K562 (cell line): ENCODE measurements at regions not wholly inside any gene's neighbourhood (a gene's known extent, or its start where the extent isn't known, plus 50 kb on each side); places are given as distances from the start of the nearest gene placed in this dataset.

Source experiments
- E2F3 ChIP-seq: fragments of 250-450 bp; sonication (Bioruptor Pico); IDR thresholded peaks from 2 replicates; pipeline ENCODE4 v1.4.0; 2020; ENCODE audit warnings: mild to moderate bottlenecking
- FIP1L1 ChIP-seq: fragments of 200-400 bp; formaldehyde crosslinking; IDR thresholded peaks from 2 replicates; pipeline ENCODE4 v1.6.1; 2018; ENCODE audit warnings: mild to moderate bottlenecking, low read depth, low read length; ENCODE audit not compliant: poor library complexity, severe bottlenecking
- HDAC6 ChIP-seq: IDR thresholded peaks from 2 replicates; pipeline ENCODE4 v1.6.1; 2012; ENCODE audit warnings: low read depth, mild to moderate bottlenecking, control low read depth, inconsistent platforms, low read length, moderate library complexity
- KDM1A ChIP-seq, 2 experiments: fragments of 450-650 bp; IDR thresholded peaks; 2 replicates each; pipeline ENCODE4 v1.6.1; 2016; ENCODE audit warnings: mild to moderate bottlenecking in 2 of 2
- MAFG ChIP-seq: fragments of 450-650 bp; conservative IDR thresholded peaks from 2 replicates; pipeline ENCODE4 v1.6.1; 2016; ENCODE audit warnings: missing genetic modification characterization, missing compliant biosample characterization
- POU5F1 ChIP-seq: fragments of 150-350 bp; IDR thresholded peaks from 2 replicates; pipeline ENCODE4 v1.6.1; 2014; ENCODE audit warnings: borderline replicate concordance, low read length, low read depth, mild to moderate bottlenecking; ENCODE audit not compliant: partially characterized antibody
- RB1 ChIP-seq: fragments of 450-650 bp; IDR thresholded peaks from 2 replicates; pipeline ENCODE4 v1.6.1; 2017; ENCODE audit warnings: low read depth, mild to moderate bottlenecking
- RBFOX2 ChIP-seq: fragments of 200-400 bp; formaldehyde crosslinking; IDR thresholded peaks from 2 replicates; pipeline ENCODE4 v1.6.1; 2017; ENCODE audit warnings: low read depth, mild to moderate bottlenecking, low read length, moderate library complexity
- STAT5A ChIP-seq: IDR thresholded peaks from 2 replicates; pipeline ENCODE4 v1.6.1; 2012; ENCODE audit warnings: low read length, inconsistent platforms, borderline replicate concordance
- TAF1 ChIP-seq: IDR thresholded peaks from 2 replicates; pipeline ENCODE4 v1.6.1; 2011; ENCODE audit warnings: mild to moderate bottlenecking, low read length, moderate library complexity; ENCODE audit not compliant: insufficient read depth, control insufficient read depth, severe bottlenecking; ENCODE audit errors: extremely low read depth
- ZNF311 ChIP-seq: fragments of 250-450 bp; sonication (Bioruptor Pico); IDR thresholded peaks from 2 replicates; pipeline ENCODE4 v1.4.0; 2020; ENCODE audit warnings: mild to moderate bottlenecking, moderate library complexity
- ZNF354B ChIP-seq: fragments of 250-450 bp; sonication (Bioruptor Pico); IDR thresholded peaks from 2 replicates; pipeline ENCODE4 v1.4.0; 2020
- TF ChIP-seq, protein P1 (sequence below): sonication (generic); formaldehyde crosslinking; IDR thresholded peaks from 2 replicates; pipeline ENCODE4 v1.8.0; 2022; ENCODE audit warnings: missing genetic modification reagents, mild to moderate bottlenecking, borderline replicate concordance
- TF ChIP-seq, protein P2 (sequence below): fragments of 150-350 bp; conservative IDR thresholded peaks from 2 replicates; pipeline ENCODE4 v1.6.1; 2014; ENCODE audit warnings: low read length
- TF ChIP-seq, protein P3 (sequence below): sonication (generic); formaldehyde crosslinking; IDR thresholded peaks from 2 replicates; pipeline ENCODE4 v1.8.0; 2023; ENCODE audit warnings: mild to moderate bottlenecking, missing genetic modification reagents
- TF ChIP-seq, protein P4 (sequence below): fragments of 450-650 bp; IDR thresholded peaks from 2 replicates; pipeline ENCODE4 v1.6.1; 2018; ENCODE audit warnings: mild to moderate bottlenecking, low read depth; ENCODE audit not compliant: partially characterized antibody
- TF ChIP-seq, protein P5 (sequence below): fragments of 250-450 bp; sonication (Bioruptor Pico); IDR thresholded peaks from 2 replicates; pipeline ENCODE4 v1.4.0; 2020

DNA sequence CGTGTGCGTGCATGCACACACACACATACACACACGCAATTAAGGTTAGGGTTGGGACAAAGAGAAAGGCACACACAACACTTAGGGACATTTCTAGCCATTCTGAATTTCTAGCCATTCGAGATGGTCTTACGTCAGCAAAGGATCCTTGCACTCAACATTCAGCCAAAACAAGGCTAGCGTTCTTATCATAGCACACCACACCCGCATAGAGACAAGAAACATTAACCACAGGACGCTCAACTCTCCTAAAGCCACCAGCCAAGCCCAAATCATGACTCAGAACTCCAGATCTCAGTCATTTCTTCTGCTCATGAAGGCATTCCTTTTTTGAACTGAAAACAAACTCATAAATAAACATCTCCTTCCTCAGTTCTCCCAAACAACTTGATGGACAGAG, 106.8 kb downstream of the LMO4 start (continued):
- TF ChIP-seq, protein P1, sequence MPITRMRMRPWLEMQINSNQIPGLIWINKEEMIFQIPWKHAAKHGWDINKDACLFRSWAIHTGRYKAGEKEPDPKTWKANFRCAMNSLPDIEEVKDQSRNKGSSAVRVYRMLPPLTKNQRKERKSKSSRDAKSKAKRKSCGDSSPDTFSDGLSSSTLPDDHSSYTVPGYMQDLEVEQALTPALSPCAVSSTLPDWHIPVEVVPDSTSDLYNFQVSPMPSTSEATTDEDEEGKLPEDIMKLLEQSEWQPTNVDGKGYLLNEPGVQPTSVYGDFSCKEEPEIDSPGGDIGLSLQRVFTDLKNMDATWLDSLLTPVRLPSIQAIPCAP (CRISPR knock-in tag) = no peak
- TF ChIP-seq, protein P2, sequence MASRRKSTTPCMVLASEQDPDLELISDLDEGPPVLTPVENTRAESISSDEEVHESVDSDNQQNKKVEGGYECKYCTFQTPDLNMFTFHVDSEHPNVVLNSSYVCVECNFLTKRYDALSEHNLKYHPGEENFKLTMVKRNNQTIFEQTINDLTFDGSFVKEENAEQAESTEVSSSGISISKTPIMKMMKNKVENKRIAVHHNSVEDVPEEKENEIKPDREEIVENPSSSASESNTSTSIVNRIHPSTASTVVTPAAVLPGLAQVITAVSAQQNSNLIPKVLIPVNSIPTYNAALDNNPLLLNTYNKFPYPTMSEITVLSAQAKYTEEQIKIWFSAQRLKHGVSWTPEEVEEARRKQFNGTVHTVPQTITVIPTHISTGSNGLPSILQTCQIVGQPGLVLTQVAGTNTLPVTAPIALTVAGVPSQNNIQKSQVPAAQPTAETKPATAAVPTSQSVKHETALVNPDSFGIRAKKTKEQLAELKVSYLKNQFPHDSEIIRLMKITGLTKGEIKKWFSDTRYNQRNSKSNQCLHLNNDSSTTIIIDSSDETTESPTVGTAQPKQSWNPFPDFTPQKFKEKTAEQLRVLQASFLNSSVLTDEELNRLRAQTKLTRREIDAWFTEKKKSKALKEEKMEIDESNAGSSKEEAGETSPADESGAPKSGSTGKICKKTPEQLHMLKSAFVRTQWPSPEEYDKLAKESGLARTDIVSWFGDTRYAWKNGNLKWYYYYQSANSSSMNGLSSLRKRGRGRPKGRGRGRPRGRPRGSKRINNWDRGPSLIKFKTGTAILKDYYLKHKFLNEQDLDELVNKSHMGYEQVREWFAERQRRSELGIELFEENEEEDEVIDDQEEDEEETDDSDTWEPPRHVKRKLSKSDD = no peak
- TF ChIP-seq ZNF354B = no peak
- TF ChIP-seq RBFOX2 = no peak
- TF ChIP-seq STAT5A = peak; percentile 83
- TF ChIP-seq, protein P3, sequence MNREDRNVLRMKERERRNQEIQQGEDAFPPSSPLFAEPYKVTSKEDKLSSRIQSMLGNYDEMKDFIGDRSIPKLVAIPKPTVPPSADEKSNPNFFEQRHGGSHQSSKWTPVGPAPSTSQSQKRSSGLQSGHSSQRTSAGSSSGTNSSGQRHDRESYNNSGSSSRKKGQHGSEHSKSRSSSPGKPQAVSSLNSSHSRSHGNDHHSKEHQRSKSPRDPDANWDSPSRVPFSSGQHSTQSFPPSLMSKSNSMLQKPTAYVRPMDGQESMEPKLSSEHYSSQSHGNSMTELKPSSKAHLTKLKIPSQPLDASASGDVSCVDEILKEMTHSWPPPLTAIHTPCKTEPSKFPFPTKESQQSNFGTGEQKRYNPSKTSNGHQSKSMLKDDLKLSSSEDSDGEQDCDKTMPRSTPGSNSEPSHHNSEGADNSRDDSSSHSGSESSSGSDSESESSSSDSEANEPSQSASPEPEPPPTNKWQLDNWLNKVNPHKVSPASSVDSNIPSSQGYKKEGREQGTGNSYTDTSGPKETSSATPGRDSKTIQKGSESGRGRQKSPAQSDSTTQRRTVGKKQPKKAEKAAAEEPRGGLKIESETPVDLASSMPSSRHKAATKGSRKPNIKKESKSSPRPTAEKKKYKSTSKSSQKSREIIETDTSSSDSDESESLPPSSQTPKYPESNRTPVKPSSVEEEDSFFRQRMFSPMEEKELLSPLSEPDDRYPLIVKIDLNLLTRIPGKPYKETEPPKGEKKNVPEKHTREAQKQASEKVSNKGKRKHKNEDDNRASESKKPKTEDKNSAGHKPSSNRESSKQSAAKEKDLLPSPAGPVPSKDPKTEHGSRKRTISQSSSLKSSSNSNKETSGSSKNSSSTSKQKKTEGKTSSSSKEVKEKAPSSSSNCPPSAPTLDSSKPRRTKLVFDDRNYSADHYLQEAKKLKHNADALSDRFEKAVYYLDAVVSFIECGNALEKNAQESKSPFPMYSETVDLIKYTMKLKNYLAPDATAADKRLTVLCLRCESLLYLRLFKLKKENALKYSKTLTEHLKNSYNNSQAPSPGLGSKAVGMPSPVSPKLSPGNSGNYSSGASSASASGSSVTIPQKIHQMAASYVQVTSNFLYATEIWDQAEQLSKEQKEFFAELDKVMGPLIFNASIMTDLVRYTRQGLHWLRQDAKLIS (CRISPR knock-in tag) = no peak
- TF ChIP-seq HDAC6 = no peak
- TF ChIP-seq POU5F1 = no peak
- TF ChIP-seq, protein P4, sequence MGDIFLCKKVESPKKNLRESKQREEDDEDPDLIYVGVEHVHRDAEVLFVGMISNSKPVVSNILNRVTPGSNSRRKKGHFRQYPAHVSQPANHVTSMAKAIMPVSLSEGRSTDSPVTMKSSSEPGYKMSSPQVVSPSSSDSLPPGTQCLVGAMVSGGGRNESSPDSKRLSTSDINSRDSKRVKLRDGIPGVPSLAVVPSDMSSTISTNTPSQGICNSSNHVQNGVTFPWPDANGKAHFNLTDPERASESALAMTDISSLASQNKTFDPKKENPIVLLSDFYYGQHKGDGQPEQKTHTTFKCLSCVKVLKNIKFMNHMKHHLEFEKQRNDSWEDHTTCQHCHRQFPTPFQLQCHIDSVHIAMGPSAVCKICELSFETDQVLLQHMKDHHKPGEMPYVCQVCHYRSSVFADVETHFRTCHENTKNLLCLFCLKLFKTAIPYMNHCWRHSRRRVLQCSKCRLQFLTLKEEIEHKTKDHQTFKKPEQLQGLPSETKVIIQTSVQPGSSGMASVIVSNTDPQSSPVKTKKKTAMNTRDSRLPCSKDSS = no peak
- TF ChIP-seq RB1 = no peak
- no peak for TF ChIP-seq TAF1
- TF ChIP-seq MAFG = peak; percentile 79
- TF ChIP-seq ZNF311 (CRISPR knock-in tag) = no peak
- no peak for TF ChIP-seq E2F3
- no peak for TF ChIP-seq FIP1L1
- TF ChIP-seq KDM1A (IDR thresholded peaks at IDR 0.05) = peak; percentile 83 to 88
- TF ChIP-seq, protein P5, sequence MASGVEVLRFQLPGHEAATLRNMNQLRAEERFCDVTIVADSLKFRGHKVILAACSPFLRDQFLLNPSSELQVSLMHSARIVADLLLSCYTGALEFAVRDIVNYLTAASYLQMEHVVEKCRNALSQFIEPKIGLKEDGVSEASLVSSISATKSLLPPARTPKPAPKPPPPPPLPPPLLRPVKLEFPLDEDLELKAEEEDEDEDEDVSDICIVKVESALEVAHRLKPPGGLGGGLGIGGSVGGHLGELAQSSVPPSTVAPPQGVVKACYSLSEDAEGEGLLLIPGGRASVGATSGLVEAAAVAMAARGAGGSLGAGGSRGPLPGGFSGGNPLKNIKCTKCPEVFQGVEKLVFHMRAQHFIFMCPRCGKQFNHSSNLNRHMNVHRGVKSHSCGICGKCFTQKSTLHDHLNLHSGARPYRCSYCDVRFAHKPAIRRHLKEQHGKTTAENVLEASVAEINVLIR (CRISPR knock-in tag) = peak; percentile 53
